Neural cell (in vitro differentiated cells): ENCODE measurements at regions not wholly inside any gene's neighbourhood (a gene's known extent, or its start where the extent isn't known, plus 50 kb on each side); places are given as distances from the start of the nearest gene placed in this dataset.

Source experiments
- H2AFZ ChIP-seq: fragments of 200-600, 300-800 bp; sonication (generic), shearing (Covaris generic); 2 replicates; pipeline ENCODE4 v1.6.0; 2014; ENCODE audit warnings: low read depth, mild to moderate bottlenecking, antibody characterized with exemption, low read length, moderate library complexity
- H3F3A ChIP-seq: fragments of 200-600 bp; shearing (Covaris generic); 2 replicates; pipeline ENCODE4 v1.6.1; 2016; ENCODE audit warnings: mild to moderate bottlenecking, moderate library complexity, mixed read lengths, antibody characterized with exemption, low read length; ENCODE audit not compliant: insufficient read depth, poor library complexity, severe bottlenecking
- H3K27ac ChIP-seq: fragments of 200-600, 300-800 bp; sonication (generic), shearing (Covaris generic); 2 replicates; pipeline ENCODE4 v1.5.1; 2014; ENCODE audit warnings: mild to moderate bottlenecking, low read length, moderate library complexity
- H3K27me3 ChIP-seq: fragments of 300-800, 200-600 bp; sonication (generic), shearing (Covaris generic); 2 replicates; pipeline ENCODE4 v1.6.0; 2014; ENCODE audit warnings: mild to moderate bottlenecking, low read depth, low read length, moderate library complexity; ENCODE audit not compliant: insufficient read depth
- H3K36me3 ChIP-seq: fragments of 300-800, 200-600 bp; sonication (generic), shearing (Covaris generic); 2 replicates; pipeline ENCODE4 v1.5.1; 2014; ENCODE audit warnings: mild to moderate bottlenecking, antibody characterized with exemption, low read length, moderate library complexity; ENCODE audit not compliant: insufficient read depth
- H3K4me2 ChIP-seq: fragments of 300-800, 200-600 bp; sonication (generic), shearing (Covaris generic); 2 replicates; pipeline ENCODE4 v1.6.0; 2014; ENCODE audit warnings: mild to moderate bottlenecking, low read length
- H3K4me3 ChIP-seq: fragments of 300-800, 200-600 bp; sonication (generic), shearing (Covaris generic); 2 replicates; pipeline ENCODE4 v1.5.1; 2014; ENCODE audit warnings: mild to moderate bottlenecking, low read length, moderate library complexity
- H3K79me2 ChIP-seq: fragments of 200-600 bp; shearing (Covaris generic); replicated peaks from 2 replicates; pipeline ENCODE4 v1.6.0; 2014; ENCODE audit warnings: mild to moderate bottlenecking, low read length, moderate library complexity; ENCODE audit not compliant: insufficient read depth
- H3K9ac ChIP-seq: fragments of 300-800, 200-600 bp; sonication (generic), shearing (Covaris generic); 2 replicates; pipeline ENCODE4 v1.6.1; 2016; ENCODE audit warnings: mild to moderate bottlenecking, low read length, mixed read lengths
- H3K9me2 ChIP-seq: fragments of 200-600 bp; shearing (Covaris generic); 2 replicates; pipeline ENCODE4 v1.6.1; 2016; ENCODE audit warnings: mild to moderate bottlenecking, low read length, mixed read lengths; ENCODE audit not compliant: insufficient read depth
- H3K9me3 ChIP-seq: fragments of 200-600, 300-800 bp; sonication (generic), shearing (Covaris generic); 2 replicates; pipeline ENCODE4 v1.6.1; 2016; ENCODE audit warnings: mild to moderate bottlenecking, mixed run types, low read length, moderate library complexity, mixed read lengths
- H4K20me1 ChIP-seq: fragments of 200-600 bp; shearing (Covaris generic); 2 replicates; pipeline ENCODE4 v1.6.1; 2016; ENCODE audit warnings: mild to moderate bottlenecking, mixed run types; ENCODE audit not compliant: insufficient read depth
- CTCF ChIP-seq: fragments of 450-650 bp; IDR thresholded peaks from 2 replicates; pipeline ENCODE4 v1.5.1; 2014; ENCODE audit warnings: antibody characterized with exemption, mild to moderate bottlenecking, moderate library complexity; ENCODE audit not compliant: poor library complexity, severe bottlenecking
- EP300 ChIP-seq: fragments of 450-650 bp; conservative IDR thresholded peaks from 2 replicates; pipeline ENCODE4 v1.6.1; 2014; ENCODE audit warnings: antibody characterized with exemption, mild to moderate bottlenecking, moderate library complexity; ENCODE audit not compliant: poor library complexity, severe bottlenecking
- EZH2 ChIP-seq: fragments of 200-600, 300-800 bp; shearing (Covaris generic), sonication (generic); IDR thresholded peaks from 2 replicates; pipeline ENCODE4 v1.6.1; 2014; ENCODE audit warnings: antibody characterized with exemption, low read length, borderline replicate concordance, mild to moderate bottlenecking; ENCODE audit not compliant: insufficient read depth, poor library complexity, severe bottlenecking
- MXI1 ChIP-seq: fragments of 450-650 bp; conservative IDR thresholded peaks from 2 replicates; pipeline ENCODE4 v1.6.1; 2014; ENCODE audit warnings: antibody characterized with exemption, mild to moderate bottlenecking; ENCODE audit not compliant: poor library complexity, severe bottlenecking
- POLR2AphosphoS5 ChIP-seq: IDR thresholded peaks from 2 replicates; pipeline ENCODE4 v1.6.1; 2012
- RAD21 ChIP-seq: fragments of 450-650 bp; conservative IDR thresholded peaks from 2 replicates; pipeline ENCODE4 v1.6.1; 2014; ENCODE audit warnings: antibody characterized with exemption, mild to moderate bottlenecking, moderate library complexity
- REST ChIP-seq: IDR thresholded peaks from 2 replicates; pipeline ENCODE4 v1.6.1; 2012; ENCODE audit warnings: borderline replicate concordance
- SMC3 ChIP-seq: fragments of 450-650 bp; conservative IDR thresholded peaks from 2 replicates; pipeline ENCODE4 v1.6.1; 2014; ENCODE audit warnings: antibody characterized with exemption, mild to moderate bottlenecking, moderate library complexity; ENCODE audit not compliant: poor library complexity
- TAF1 ChIP-seq: IDR thresholded peaks from 2 replicates; pipeline ENCODE4 v1.6.1; 2012; ENCODE audit warnings: low read depth

- H3K9me3 ChIP-seq, result no peaks in the 10 kb centered on the region
- no peak overlapping the region for H3K4me3 ChIP-seq
- no peak overlapping the region for H2AFZ ChIP-seq
- H3K27me3 ChIP-seq, result no peaks in the 10 kb centered on the region
- no peaks in the 10 kb centered on the region for H3F3A ChIP-seq
- no peak overlapping the region for H3K27ac ChIP-seq
- H3K9ac ChIP-seq, result no peak overlapping the region
- H3K4me2 ChIP-seq, result no peak overlapping the region
- TF ChIP-seq POLR2AphosphoS5, result no peak
- TF ChIP-seq TAF1, result no peak
- no peak for TF ChIP-seq CTCF
- no peak for TF ChIP-seq EZH2
- no peak for TF ChIP-seq RAD21
- no peak for TF ChIP-seq MXI1
- TF ChIP-seq REST, result no peak
- no peak for TF ChIP-seq SMC3
- no peak for TF ChIP-seq EP300
- no peaks in the 10 kb centered on the region for H3K79me2 ChIP-seq
- no peaks in the 10 kb centered on the region for H4K20me1 ChIP-seq
- H3K36me3 ChIP-seq, result no peaks in the 10 kb centered on the region
- no peaks in the 10 kb centered on the region for H3K9me2 ChIP-seq
Measured at GRCh38 chr20:22159276-22159675, 425.1 kb downstream of the FOXA2 start.

- H2AFZ ChIP-seq, result no peak overlapping the region
- peaks cover 6% of the 10 kb centered on the region for H3K9me3 ChIP-seq
- no peaks in the 10 kb centered on the region for H3K27me3 ChIP-seq
- no peak overlapping the region for H3K9ac ChIP-seq
- H3K4me2 ChIP-seq, result no peak overlapping the region
- H4K20me1 ChIP-seq, result no peaks in the 10 kb centered on the region
- no peaks in the 10 kb centered on the region for H3F3A ChIP-seq
- H3K27ac ChIP-seq, result no peak overlapping the region
- H3K4me3 ChIP-seq, result no peak overlapping the region
- H3K9me2 ChIP-seq, result no peaks in the 10 kb centered on the region
- H3K79me2 ChIP-seq, result no peaks in the 10 kb centered on the region
- no peak for TF ChIP-seq SMC3
- TF ChIP-seq EP300, result no peak
- no peak for TF ChIP-seq TAF1
- TF ChIP-seq REST, result no peak
- TF ChIP-seq MXI1, result no peak
- no peak for TF ChIP-seq CTCF
- no peak for TF ChIP-seq POLR2AphosphoS5
- no peak for TF ChIP-seq RAD21
- TF ChIP-seq EZH2, result no peak
- H3K36me3 ChIP-seq, result no peaks in the 10 kb centered on the region
Measured at GRCh38 chr20:22127587-22127986, 422.1 kb downstream of the PAX1 start.
